IMR-90 (cell line): ENCODE measurements at regions not wholly inside any gene's neighbourhood (a gene's known extent, or its start where the extent isn't known, plus 50 kb on each side); places are given as distances from the start of the nearest gene placed in this dataset.

ENCODE experiments used
- ATAC-seq: fragments of 200-7000 bp; cut with Tn5 transposase; 2 replicates; pipeline ENCODE4 v1.9.1; 2020; ENCODE audit warnings: low read depth, mild to moderate bottlenecking, moderate library complexity
- BruUV-seq: library from RNA; stranded (reverse); fragments of 400-500 nt; replicated peaks from 2 replicates; lab custom pipeline; 2021; lab: Mats Ljungman, UMichigan
- CTCF ChIA-PET: fragments of 300-600 bp; formaldehyde crosslinking; extraction: SDS; loops from one replicate; lab custom pipeline; 2021; ENCODE audit warnings: antibody characterized with exemption; lab: Yijun Ruan, JAX
- POLR2A ChIA-PET: fragments of 300-600 bp; sonication (Branson Sonifier 250); formaldehyde crosslinking; loops from one replicate; lab custom pipeline; 2022; ENCODE audit warnings: antibody characterized with exemption; ENCODE audit not compliant: unreplicated experiment; lab: Charles Lee
- DNase-seq: peaks from one replicate; pipeline ENCODE4 v3.0.0; 2013
- H2AFZ ChIP-seq: replicated peaks from 2 replicates; pipeline ENCODE3; 2013; ENCODE audit warnings: low read length, mild to moderate bottlenecking; ENCODE audit not compliant: poor library complexity
- H2AK5ac ChIP-seq: 2 replicates; pipeline ENCODE4 v1.6.1; 2013; ENCODE audit warnings: low read depth, low read length, inconsistent platforms
- H2AK9ac ChIP-seq: replicated peaks from 2 replicates; pipeline ENCODE3; 2013; ENCODE audit warnings: mild to moderate bottlenecking, low read depth, low read length, moderate library complexity; ENCODE audit not compliant: poor library complexity
- H2BK120ac ChIP-seq: 2 replicates; pipeline ENCODE4 v1.6.1; 2013; ENCODE audit warnings: low read depth, low read length, inconsistent platforms
- H2BK15ac ChIP-seq: 3 replicates; pipeline ENCODE4 v1.6.1; 2013; ENCODE audit warnings: low read depth, low read length, inconsistent platforms
- H2BK20ac ChIP-seq: 2 replicates; pipeline ENCODE4 v1.6.1; 2013; ENCODE audit warnings: low read depth, mild to moderate bottlenecking, inconsistent platforms, low read length, moderate library complexity
- H2BK5ac ChIP-seq: 2 replicates; pipeline ENCODE4 v1.6.1; 2013; ENCODE audit warnings: mild to moderate bottlenecking, low read depth, low read length, inconsistent platforms; ENCODE audit not compliant: poor library complexity, severe bottlenecking
- H3K14ac ChIP-seq: replicated peaks from 2 replicates; pipeline ENCODE4 v1.6.1; 2013; ENCODE audit warnings: low read depth, low read length, inconsistent platforms
- H3K18ac ChIP-seq: 2 replicates; pipeline ENCODE4 v1.6.1; 2013; ENCODE audit warnings: low read depth, low read length, control low read depth
- H3K23ac ChIP-seq: 2 replicates; pipeline ENCODE4 v1.6.1; 2013; ENCODE audit warnings: low read depth, low read length, inconsistent platforms
- H3K27ac ChIP-seq: 2 replicates; pipeline ENCODE4 v1.5.1; 2013; ENCODE audit warnings: mild to moderate bottlenecking, control low read depth, low read length; ENCODE audit not compliant: insufficient read depth
- H3K27me3 ChIP-seq: 2 replicates; pipeline ENCODE4 v1.6.1; 2013; ENCODE audit warnings: low read length; ENCODE audit not compliant: control insufficient read depth, insufficient read depth
- H3K36me3 ChIP-seq: 2 replicates; pipeline ENCODE4 v1.6.1; 2013; ENCODE audit warnings: low read length, mixed read lengths; ENCODE audit not compliant: control insufficient read depth, insufficient read depth
- H3K4ac ChIP-seq: 2 replicates; pipeline ENCODE4 v1.6.1; 2013; ENCODE audit warnings: low read depth, low read length, inconsistent platforms
- H3K4me1 ChIP-seq: 2 replicates; pipeline ENCODE4 v1.6.1; 2013; ENCODE audit warnings: low read length, mixed read lengths; ENCODE audit not compliant: control insufficient read depth, insufficient read depth
- H3K4me2 ChIP-seq: 2 replicates; pipeline ENCODE4 v1.6.1; 2013; ENCODE audit warnings: low read depth, mild to moderate bottlenecking, control low read depth, low read length, moderate library complexity
- H3K4me3 ChIP-seq: 2 replicates; pipeline ENCODE4 v1.5.1; 2013; ENCODE audit warnings: low read depth, mild to moderate bottlenecking, control low read depth, low read length, moderate library complexity; ENCODE audit not compliant: insufficient read depth
- H3K56ac ChIP-seq: 2 replicates; pipeline ENCODE4 v1.6.1; 2013; ENCODE audit warnings: low read length, inconsistent platforms; ENCODE audit not compliant: insufficient read depth; ENCODE audit errors: extremely low read depth
- H3K79me1 ChIP-seq, 2 experiments: 2 replicates each; pipeline ENCODE4 v1.6.1; 2013; ENCODE audit warnings: low read length in 2 of 2, inconsistent platforms in 1 of 2, low read depth in 1 of 2
- H3K9ac ChIP-seq: 2 replicates; pipeline ENCODE4 v1.6.1; 2013; ENCODE audit warnings: low read depth, low read length, control low read depth
- H3K9me1 ChIP-seq: 2 replicates; pipeline ENCODE4 v1.6.1; 2013; ENCODE audit warnings: low read length, inconsistent platforms; ENCODE audit not compliant: insufficient read depth
- H3K9me3 ChIP-seq: 2 replicates; pipeline ENCODE4 v1.6.1; 2013; ENCODE audit warnings: low read length; ENCODE audit not compliant: control insufficient read depth, insufficient read depth
- H4K20me1 ChIP-seq: 2 replicates; pipeline ENCODE4 v1.6.1; 2013; ENCODE audit warnings: low read length, inconsistent platforms; ENCODE audit not compliant: insufficient read depth
- H4K5ac ChIP-seq: 2 replicates; pipeline ENCODE4 v1.6.1; 2013; ENCODE audit warnings: mild to moderate bottlenecking, low read depth, low read length, control low read depth
- H4K8ac ChIP-seq, 2 experiments: 2 replicates each; pipeline ENCODE4 v1.6.1; 2013; ENCODE audit warnings: low read depth in 2 of 2, low read length in 2 of 2, control low read depth in 1 of 2, inconsistent platforms in 1 of 2
- H4K91ac ChIP-seq: 2 replicates; pipeline ENCODE4 v1.6.1; 2013; ENCODE audit warnings: low read depth, low read length, inconsistent platforms; ENCODE audit not compliant: insufficient read depth
- FOS ChIP-seq: fragments of 150-350 bp; IDR thresholded peaks from 2 replicates; pipeline ENCODE4 v1.6.1; 2016; ENCODE audit warnings: low read depth, low read length
- NFE2L2 ChIP-seq: fragments of 150-350 bp; IDR thresholded peaks from 2 replicates; pipeline ENCODE4 v1.6.1; 2016; ENCODE audit warnings: low read depth, mild to moderate bottlenecking, low read length
- POLR2A ChIP-seq: IDR thresholded peaks from 2 replicates; pipeline ENCODE4 v1.6.1; 2012; ENCODE audit warnings: mild to moderate bottlenecking, low read depth, low read length
- RAD21 ChIP-seq: IDR thresholded peaks from 2 replicates; pipeline ENCODE4 v1.6.1; 2012; ENCODE audit warnings: low read length, improper control_type of control experiment
- RCOR1 ChIP-seq: IDR thresholded peaks from 2 replicates; pipeline ENCODE4 v1.6.1; 2012; ENCODE audit warnings: mild to moderate bottlenecking, low read length, improper control_type of control experiment; ENCODE audit not compliant: insufficient replicate concordance
- WGBS, 2 experiments: methylation state at CpG; one replicate each; pipeline versions ENCODE4 v1.1.5 to v1.1.7; 2013; ENCODE audit warnings: missing lambda C conversion rate in 2 of 2; ENCODE audit not compliant: insufficient read length in 1 of 2; ENCODE audit errors: extremely low coverage in 2 of 2; 5-methylcytosine and 5-hydroxymethylcytosine counted together
- dilution Hi-C: fragments of 300-500 bp; cut with HindIII; formaldehyde crosslinking; loops from one replicate; pipeline ENCODE4 v1.14.3; 2018; ENCODE audit warnings: low sequenced_read_pairs; ENCODE audit not compliant: unreplicated experiment
- in situ Hi-C: fragments of 300-500 bp; cut with MboI; formaldehyde crosslinking; loops from 3 replicates; pipeline ENCODE4 v1.14.3; 2019; ENCODE audit warnings: low sequenced_read_pairs, inconsistent platforms, mixed read lengths
- intact Hi-C: fragments of 100-400 bp; cut with micrococcal nuclease; formaldehyde crosslinking; loops from 2 replicates; pipeline ENCODE4 v1.10.0; 2022
- TF ChIP-seq, protein P1 (sequence below): fragments of 150-350 bp; IDR thresholded peaks from 2 replicates; pipeline ENCODE4 v1.6.1; 2016; ENCODE audit warnings: low read depth, mild to moderate bottlenecking, low read length, moderate library complexity, borderline replicate concordance

DNA sequence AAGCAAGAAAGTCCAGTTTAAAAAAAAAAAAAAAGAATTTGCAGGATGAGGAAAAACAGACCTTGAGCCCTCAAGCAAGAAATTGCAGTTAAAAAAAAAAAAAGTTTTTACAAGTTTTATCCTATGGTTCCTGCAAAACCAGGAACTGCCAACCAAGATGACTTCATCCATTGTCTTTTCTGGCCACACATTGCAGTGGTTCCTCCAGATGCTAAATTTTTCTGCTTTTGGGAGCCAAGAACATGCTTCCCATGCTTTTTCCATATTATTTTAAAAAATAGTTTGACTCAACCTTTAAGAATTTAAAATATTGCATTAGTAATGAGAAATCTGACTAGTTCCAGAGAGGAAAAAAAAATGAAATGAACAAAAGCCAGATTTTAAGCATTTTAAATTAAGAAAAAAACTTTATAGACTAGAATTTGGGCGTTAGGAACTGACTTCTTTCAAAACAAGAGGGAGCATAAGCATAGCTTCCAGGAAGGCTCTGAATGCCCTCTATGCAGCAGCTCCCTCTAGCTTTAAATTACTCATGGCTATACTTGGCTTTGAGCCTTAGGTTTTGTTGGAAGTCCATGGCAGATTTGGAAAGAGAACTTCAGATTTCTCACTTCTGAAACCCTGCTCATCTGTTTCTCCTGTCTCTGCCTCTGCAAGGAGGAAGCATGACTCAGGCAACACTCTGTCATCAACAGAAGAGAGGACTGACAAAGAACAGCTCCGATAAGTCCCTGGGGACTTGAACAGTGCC lies 124.5 kb downstream of the GPR65 start:
- Histone ChIP-seq H4K91ac (no peak overlapping the region), H3K4me1 (no peaks in the 10 kb centered on the region), H4K20me1 (no peaks in the 10 kb centered on the region), H3K14ac (no peak overlapping the region), H3K18ac (no peak overlapping the region), H2AK5ac (no peak overlapping the region), H3K4me2 (no peak overlapping the region), H3K56ac (no peak overlapping the region), H3K36me3 (no peaks in the 10 kb centered on the region), H2BK5ac (no peak overlapping the region), H2AK9ac (no peak overlapping the region), H3K9ac (no peak overlapping the region), H3K27me3 (no peaks in the 10 kb centered on the region), H3K9me3 (peaks cover 3% of the 10 kb centered on the region; the same call in 1 of the 2 replicates), H3K4me3 (no peak overlapping the region), H2BK120ac (no peak overlapping the region), H3K79me1 (no peaks in the 10 kb centered on the region), H3K27ac (no peak overlapping the region), H3K23ac (no peak overlapping the region), H3K4ac (no peak overlapping the region), H4K5ac (no peak overlapping the region), H4K8ac (no peak overlapping the region), H3K9me1 (no peaks in the 10 kb centered on the region), H2AFZ (no peak overlapping the region), H2BK20ac (no peak overlapping the region), H2BK15ac (no peak overlapping the region)
- WGBS, 2 experiments = no CpG with 5 or more reads among the region's 2 CpGs
- DNase-seq (peak; percentile 23), ATAC-seq (peak; percentile 40; the same call in 1 of the 2 replicates)
- ChIA-PET POLR2A (no interaction called here), CTCF (no interaction called here)
- dilution Hi-C loops = no loop called here
- BruUV-seq = no TSS peak
- in situ Hi-C loops = no loop called here
- intact Hi-C loops = no loop called here
- TF ChIP-seq RAD21 = no peak
- no peak for TF ChIP-seq NFE2L2
- TF ChIP-seq RCOR1 = no peak
- no peak for TF ChIP-seq POLR2A
- TF ChIP-seq FOS = no peak
- TF ChIP-seq, protein P1, sequence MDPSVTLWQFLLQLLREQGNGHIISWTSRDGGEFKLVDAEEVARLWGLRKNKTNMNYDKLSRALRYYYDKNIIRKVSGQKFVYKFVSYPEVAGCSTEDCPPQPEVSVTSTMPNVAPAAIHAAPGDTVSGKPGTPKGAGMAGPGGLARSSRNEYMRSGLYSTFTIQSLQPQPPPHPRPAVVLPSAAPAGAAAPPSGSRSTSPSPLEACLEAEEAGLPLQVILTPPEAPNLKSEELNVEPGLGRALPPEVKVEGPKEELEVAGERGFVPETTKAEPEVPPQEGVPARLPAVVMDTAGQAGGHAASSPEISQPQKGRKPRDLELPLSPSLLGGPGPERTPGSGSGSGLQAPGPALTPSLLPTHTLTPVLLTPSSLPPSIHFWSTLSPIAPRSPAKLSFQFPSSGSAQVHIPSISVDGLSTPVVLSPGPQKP = no peak
